B cell (primary cell): ENCODE measurements at regions not wholly inside any gene's neighbourhood (a gene's known extent, or its start where the extent isn't known, plus 50 kb on each side); places are given as distances from the start of the nearest gene placed in this dataset.

ENCODE experiments used
- ATAC-seq: fragments of 200-7000 bp; cut with Tn5 transposase; one replicate; pipeline ENCODE4 v1.10.0; 2021; ENCODE audit warnings: low read depth, mild to moderate bottlenecking, moderate number of reproducible peaks, moderate library complexity
- CTCF ChIA-PET: fragments of 350-600 bp; sonication (Branson Sonifier 250); formaldehyde crosslinking; loops from one replicate; lab custom pipeline; 2021; ENCODE audit warnings: antibody characterized with exemption, inconsistent platforms; lab: Charles Lee
- POLR2A ChIA-PET: fragments of 350-600 bp; sonication (Branson Sonifier 250); formaldehyde crosslinking; loops from one replicate; lab custom pipeline; 2021; ENCODE audit warnings: antibody characterized with exemption; lab: Charles Lee
- DNase-seq: peaks from one replicate; pipeline ENCODE4 v3.0.0; 2013
- H2AFZ ChIP-seq: 2 replicates; pipeline ENCODE4 v1.6.1; 2012; ENCODE audit warnings: mild to moderate bottlenecking, low read depth, low read length; ENCODE audit not compliant: insufficient read depth, poor library complexity, severe bottlenecking
- H3K27ac ChIP-seq, 2 donors: 1 replicate in 1 of 2; 2 replicates in 1 of 2; pipeline ENCODE4 v1.5.1; 2012 to 2013; ENCODE audit warnings: low read length in 2 of 2, mild to moderate bottlenecking in 2 of 2, moderate library complexity in 1 of 2
- H3K27me3 ChIP-seq, 4 experiments: fragments of 200-600 bp in 1 of 4; sonication (generic) in 1 of 4; replicated peaks in 1 of 4; 1 replicate in 2 of 4; 2 replicates in 2 of 4; pipeline versions ENCODE4 v1.6.1 to v1.7.0; 2013 to 2016; ENCODE audit warnings: low read length in 3 of 4, mild to moderate bottlenecking in 2 of 4, mixed read lengths in 1 of 4, moderate library complexity in 1 of 4; ENCODE audit not compliant: insufficient read depth in 4 of 4, control insufficient read depth in 3 of 4; ENCODE audit errors: control extremely low read depth in 1 of 4
- H3K36me3 ChIP-seq, 2 experiments: replicated peaks in 1 of 2; 1 replicate in 1 of 2; 2 replicates in 1 of 2; pipeline versions ENCODE4 v1.6.1 to v1.7.1; 2013; ENCODE audit warnings: low read length in 1 of 2; ENCODE audit not compliant: insufficient read depth in 2 of 2, control insufficient read depth in 1 of 2; ENCODE audit errors: control extremely low read depth in 1 of 2, extremely low read depth in 1 of 2
- H3K4me1 ChIP-seq, 2 donors: fragments of 200-600 bp in 1 of 2; sonication (generic) in 1 of 2; 1 replicate in 1 of 2; 2 replicates in 1 of 2; pipeline versions ENCODE4 v1.5.1 to v1.6.1; 2013 to 2017; ENCODE audit warnings: low read length in 2 of 2; ENCODE audit not compliant: control insufficient read depth in 2 of 2, insufficient read depth in 2 of 2
- H3K4me2 ChIP-seq: replicated peaks from 2 replicates; pipeline ENCODE3; 2012; ENCODE audit warnings: mild to moderate bottlenecking, low read depth, low read length; ENCODE audit not compliant: poor library complexity, severe bottlenecking
- H3K4me3 ChIP-seq, 5 experiments: fragments of 200-600 bp in 1 of 5; sonication (generic) in 1 of 5; 1 replicate in 3 of 5; 2 replicates in 2 of 5; pipeline versions ENCODE4 v1.5.1 to v1.7.0; 2011 to 2016; ENCODE audit warnings: low read length in 4 of 5, mild to moderate bottlenecking in 4 of 5, low read depth in 2 of 5, control low read depth in 1 of 5, moderate library complexity in 1 of 5; ENCODE audit not compliant: insufficient read depth in 1 of 5; ENCODE audit errors: control extremely low read depth in 1 of 5, extremely low read depth in 1 of 5
- H3K79me2 ChIP-seq: fragments of 200-600 bp; sonication (generic); one replicate; pipeline ENCODE4 v1.6.0; 2016; ENCODE audit warnings: low read length; ENCODE audit not compliant: control insufficient read depth, insufficient read depth
- H3K9ac ChIP-seq: fragments of 200-600 bp; sonication (generic); 2 replicates; pipeline ENCODE4 v1.6.1; 2017; ENCODE audit warnings: mild to moderate bottlenecking, low read length, moderate library complexity
- H3K9me3 ChIP-seq, 3 donors: one replicate each; pipeline versions ENCODE4 v1.6.1 to v1.7.1; 2013; ENCODE audit warnings: low read length in 2 of 3; ENCODE audit not compliant: control insufficient read depth in 2 of 3, insufficient read depth in 1 of 3; ENCODE audit errors: control extremely low read depth in 1 of 3
- H4K20me1 ChIP-seq: 2 replicates; pipeline ENCODE4 v1.6.0; 2012; ENCODE audit warnings: mild to moderate bottlenecking, low read length; ENCODE audit not compliant: insufficient read depth, control insufficient read depth, poor library complexity, severe bottlenecking
- H3K27ac Mint-ChIP-seq: one replicate; pipeline ENCODE4 v1.8.0; 2021; ENCODE audit warnings: mixed read lengths
- H3K27me3 Mint-ChIP-seq: one replicate; pipeline ENCODE4 v1.8.0; 2021; ENCODE audit warnings: mixed read lengths
- H3K4me1 Mint-ChIP-seq: one replicate; pipeline ENCODE4 v1.8.0; 2021; ENCODE audit warnings: mixed read lengths
- H3K4me3 Mint-ChIP-seq: one replicate; pipeline ENCODE4 v1.8.0; 2021; ENCODE audit warnings: mixed read lengths
- H3K9me3 Mint-ChIP-seq: one replicate; pipeline ENCODE4 v1.8.0; 2022; ENCODE audit warnings: mixed read lengths; ENCODE audit not compliant: insufficient read depth
- EZH2 ChIP-seq: IDR thresholded peaks from 2 replicates; pipeline ENCODE4 v1.6.1; 2012; ENCODE audit warnings: borderline replicate concordance, low read depth, mild to moderate bottlenecking, moderate library complexity, low read length; ENCODE audit not compliant: insufficient read depth, poor library complexity, severe bottlenecking
- WGBS: methylation state at CpG from one replicate; pipeline ENCODE4 v1.1.5; 2013; ENCODE audit warnings: missing lambda C conversion rate; ENCODE audit not compliant: insufficient coverage; 5-methylcytosine and 5-hydroxymethylcytosine counted together
- intact Hi-C: fragments of 100-400 bp; cut with micrococcal nuclease; formaldehyde crosslinking; loops from one replicate; pipeline ENCODE4 v1.10.0; 2022
- TF ChIP-seq, protein P1 (sequence below): fragments of 200-600 bp; IDR thresholded peaks from one replicate; pipeline ENCODE4 v1.8.0; 2022; ENCODE audit warnings: antibody characterized with exemption, mild to moderate bottlenecking

DNA sequence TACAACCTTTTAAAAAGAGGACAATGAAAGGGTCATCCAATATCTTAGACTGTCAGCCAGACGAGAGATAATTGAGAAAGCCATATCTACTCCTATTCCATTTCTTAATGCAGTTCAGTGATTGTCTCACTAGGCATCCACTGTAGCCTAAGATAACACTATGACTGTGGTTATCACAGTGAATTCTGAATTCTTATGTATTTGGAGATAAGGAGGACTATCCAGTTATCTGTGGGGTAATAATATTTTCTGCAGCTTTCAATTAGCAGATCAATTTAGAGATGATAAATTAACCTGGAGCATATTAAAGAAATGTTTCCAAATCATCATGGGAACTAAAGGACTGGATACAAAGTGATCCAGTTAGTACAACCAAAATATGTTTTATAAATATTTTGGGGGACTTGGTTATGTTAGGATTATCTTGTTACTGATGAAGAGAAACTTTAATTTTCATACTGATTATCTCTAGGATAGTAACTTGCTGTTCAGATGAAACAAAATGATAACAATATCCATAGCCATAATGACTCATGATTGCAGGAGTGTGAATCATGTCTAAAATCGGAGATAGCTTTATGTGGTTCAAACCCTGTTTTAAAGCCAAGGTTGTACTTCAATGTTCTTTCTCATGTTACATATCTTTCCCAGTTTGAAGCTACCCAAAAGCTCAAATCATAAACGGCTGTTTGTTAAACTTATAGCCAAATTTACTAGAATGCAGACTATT is 1152.0 kb downstream of the HACE1 start:
- Mint-ChIP-seq H3K4me1 (no peaks in the 10 kb centered on the region), H3K27me3 (no peaks in the 10 kb centered on the region), H3K9me3 (no peaks in the 10 kb centered on the region), H3K4me3 (no peak overlapping the region), H3K27ac (no peak overlapping the region)
- Histone ChIP-seq H3K79me2 (no peaks in the 10 kb centered on the region), H4K20me1 (no peaks in the 10 kb centered on the region), H3K9ac (no peak overlapping the region), H3K9me3 (no peaks in the 10 kb centered on the region), H3K4me3 (no peak overlapping the region), H3K4me2 (no peak overlapping the region), H3K27me3 (no peaks in the 10 kb centered on the region), H2AFZ (no peak overlapping the region), H3K36me3 (no peaks in the 10 kb centered on the region), H3K4me1 (no peaks in the 10 kb centered on the region), H3K27ac (no peak overlapping the region)
- TF ChIP-seq EZH2: no peak
- TF ChIP-seq, protein P1, sequence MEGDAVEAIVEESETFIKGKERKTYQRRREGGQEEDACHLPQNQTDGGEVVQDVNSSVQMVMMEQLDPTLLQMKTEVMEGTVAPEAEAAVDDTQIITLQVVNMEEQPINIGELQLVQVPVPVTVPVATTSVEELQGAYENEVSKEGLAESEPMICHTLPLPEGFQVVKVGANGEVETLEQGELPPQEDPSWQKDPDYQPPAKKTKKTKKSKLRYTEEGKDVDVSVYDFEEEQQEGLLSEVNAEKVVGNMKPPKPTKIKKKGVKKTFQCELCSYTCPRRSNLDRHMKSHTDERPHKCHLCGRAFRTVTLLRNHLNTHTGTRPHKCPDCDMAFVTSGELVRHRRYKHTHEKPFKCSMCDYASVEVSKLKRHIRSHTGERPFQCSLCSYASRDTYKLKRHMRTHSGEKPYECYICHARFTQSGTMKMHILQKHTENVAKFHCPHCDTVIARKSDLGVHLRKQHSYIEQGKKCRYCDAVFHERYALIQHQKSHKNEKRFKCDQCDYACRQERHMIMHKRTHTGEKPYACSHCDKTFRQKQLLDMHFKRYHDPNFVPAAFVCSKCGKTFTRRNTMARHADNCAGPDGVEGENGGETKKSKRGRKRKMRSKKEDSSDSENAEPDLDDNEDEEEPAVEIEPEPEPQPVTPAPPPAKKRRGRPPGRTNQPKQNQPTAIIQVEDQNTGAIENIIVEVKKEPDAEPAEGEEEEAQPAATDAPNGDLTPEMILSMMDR: no peak
- no peak for DNase-seq
- no CpG with 5 or more reads among the region's 3 CpGs for WGBS
- no peak for ATAC-seq
- ChIA-PET POLR2A (no interaction called here), CTCF (no interaction called here)
- intact Hi-C loops: no loop called here

DNA sequence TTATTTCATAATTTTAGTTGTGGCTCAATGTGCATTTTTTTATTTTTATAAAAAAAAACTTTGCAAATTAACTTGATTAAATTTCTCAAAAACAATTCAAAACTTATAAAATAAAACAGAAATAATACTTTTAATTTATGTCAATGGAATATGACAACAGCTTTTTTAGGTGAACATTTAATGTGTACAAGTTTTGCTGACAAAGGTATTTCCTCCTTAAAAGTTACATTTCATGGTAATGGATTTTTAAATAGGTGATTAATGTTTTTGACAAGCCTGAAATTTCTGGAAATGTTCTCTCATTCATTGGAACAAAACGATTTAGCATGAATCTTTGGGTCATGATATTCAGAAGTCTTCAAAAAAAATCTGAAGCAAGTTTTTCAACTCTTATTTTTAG is 1160.0 kb downstream of the HACE1 start:
- TF ChIP-seq, protein P1: no peak
- no peak for TF ChIP-seq EZH2
- no peak for DNase-seq
- Histone ChIP-seq H3K79me2 (no peaks in the 10 kb centered on the region), H3K9ac (no peak overlapping the region), H2AFZ (no peak overlapping the region), H4K20me1 (no peaks in the 10 kb centered on the region), H3K27me3 (no peaks in the 10 kb centered on the region), H3K4me1 (no peaks in the 10 kb centered on the region), H3K27ac (no peak overlapping the region), H3K36me3 (no peaks in the 10 kb centered on the region), H3K4me2 (no peak overlapping the region), H3K9me3 (peaks cover 0 to 4% (median 0%) of the 10 kb centered on the region in 3 donors), H3K4me3 (no peak overlapping the region)
- ChIA-PET CTCF (no interaction called here), POLR2A (no interaction called here)
- WGBS: no CpG with 5 or more reads among the region's 1 CpG
- no peak for ATAC-seq
- intact Hi-C loops: no loop called here
- Mint-ChIP-seq H3K27me3 (no peaks in the 10 kb centered on the region), H3K9me3 (no peaks in the 10 kb centered on the region), H3K4me1 (no peaks in the 10 kb centered on the region), H3K27ac (no peak overlapping the region), H3K4me3 (no peak overlapping the region)
